Ishikawa (cell line): ENCODE measurements at regions not wholly inside any gene's neighbourhood (a gene's known extent, or its start where the extent isn't known, plus 50 kb on each side); places are given as distances from the start of the nearest gene placed in this dataset.

Experiments
- CEBPB ChIP-seq: IDR thresholded peaks from 2 replicates; pipeline ENCODE4 v1.6.1; 2012
- CREB1 ChIP-seq: IDR thresholded peaks from 2 replicates; pipeline ENCODE4 v1.6.1; 2012; ENCODE audit warnings: low read depth
- EGR1 ChIP-seq: IDR thresholded peaks from 2 replicates; pipeline ENCODE4 v1.6.1; 2012
- EP300 ChIP-seq: IDR thresholded peaks from 2 replicates; pipeline ENCODE4 v1.6.1; 2012; ENCODE audit warnings: borderline replicate concordance
- FOXM1 ChIP-seq: IDR thresholded peaks from 2 replicates; pipeline ENCODE4 v1.6.1; 2012; ENCODE audit warnings: low read depth, borderline replicate concordance
- MAX ChIP-seq: IDR thresholded peaks from 2 replicates; pipeline ENCODE4 v1.6.1; 2012
- NFIC ChIP-seq: IDR thresholded peaks from 2 replicates; pipeline ENCODE4 v1.6.1; 2012
- RAD21 ChIP-seq: IDR thresholded peaks from 2 replicates; pipeline ENCODE4 v1.6.1; 2012; ENCODE audit warnings: low read depth
- REST ChIP-seq: IDR thresholded peaks from 2 replicates; pipeline ENCODE4 v1.6.1; 2012; ENCODE audit warnings: low read depth, mild to moderate bottlenecking
- TAF1 ChIP-seq: IDR thresholded peaks from 2 replicates; pipeline ENCODE4 v1.6.1; 2012; ENCODE audit warnings: low read depth, mild to moderate bottlenecking
- TCF12 ChIP-seq: IDR thresholded peaks from 2 replicates; pipeline ENCODE4 v1.6.1; 2012; ENCODE audit warnings: low read depth
- TEAD4 ChIP-seq: IDR thresholded peaks from 2 replicates; pipeline ENCODE4 v1.6.1; 2012
- USF1 ChIP-seq: IDR thresholded peaks from 2 replicates; pipeline ENCODE4 v1.6.1; 2012
- YY1 ChIP-seq: IDR thresholded peaks from 2 replicates; pipeline ENCODE4 v1.6.1; 2012; ENCODE audit warnings: low read depth
- ZBTB7A ChIP-seq: IDR thresholded peaks from 2 replicates; pipeline ENCODE4 v1.6.1; 2012; ENCODE audit warnings: low read depth

- no peak for TF ChIP-seq NFIC
- TF ChIP-seq EGR1: no peak
- TF ChIP-seq EP300: no peak
- TF ChIP-seq CREB1: no peak
- no peak for TF ChIP-seq FOXM1
- no peak for TF ChIP-seq USF1
- TF ChIP-seq REST: no peak
- TF ChIP-seq ZBTB7A: no peak
- no peak for TF ChIP-seq TAF1
- TF ChIP-seq TEAD4: no peak
- TF ChIP-seq CEBPB: no peak
Measured at GRCh38 chr3:117059956-117060270, 350.3 kb downstream of the TUSC7 start.

- no peak for TF ChIP-seq ZBTB7A
- TF ChIP-seq TAF1: no peak
- TF ChIP-seq TEAD4: no peak
- no peak for TF ChIP-seq CREB1
- no peak for TF ChIP-seq YY1
- TF ChIP-seq CEBPB: no peak
- no peak for TF ChIP-seq EP300
- no peak for TF ChIP-seq EGR1
- TF ChIP-seq MAX: no peak
- TF ChIP-seq RAD21: no peak
- TF ChIP-seq REST: no peak
- TF ChIP-seq TCF12: no peak
Measured at GRCh38 chr3:117063930-117064329, 354.4 kb downstream of the TUSC7 start.

- no peak for TF ChIP-seq USF1
Measured at GRCh38 chr3:117068301-117068700, 358.7 kb downstream of the TUSC7 start.

- TF ChIP-seq ZBTB7A (no peak), USF1 (no peak), TAF1 (no peak), EP300 (no peak), YY1 (no peak), CEBPB (no peak), MAX (no peak), TEAD4 (no peak), EGR1 (no peak), REST (no peak), CREB1 (no peak), RAD21 (no peak), TCF12 (no peak)
Measured at GRCh38 chr3:117074826-117075225, 365.2 kb downstream of the TUSC7 start.

GRCh38 chr3:117079997-117080396, 370.4 kb downstream of the TUSC7 start:
- no peak for TF ChIP-seq MAX
- no peak for TF ChIP-seq NFIC
- TF ChIP-seq USF1: no peak
- TF ChIP-seq TCF12: no peak
- no peak for TF ChIP-seq EGR1
- no peak for TF ChIP-seq FOXM1
- TF ChIP-seq EP300: no peak
- no peak for TF ChIP-seq CREB1
- TF ChIP-seq RAD21: no peak
- no peak for TF ChIP-seq ZBTB7A
- TF ChIP-seq CEBPB: no peak
- TF ChIP-seq YY1: no peak
